Activated CD8-positive, alpha-beta memory T cell treated with anti-CD3 and anti-CD28 coated beads for 1 hour (primary cell): ENCODE measurements at regions not wholly inside any gene's neighbourhood (a gene's known extent, or its start where the extent isn't known, plus 50 kb on each side); places are given as distances from the start of the nearest gene placed in this dataset.

Experiments
- DNase-seq, 2 donors: peaks; one replicate each; pipeline ENCODE4 v3.0.0-alpha.2; 2020; ENCODE audit warnings: low read depth in 1 of 2; ENCODE audit errors: extremely low read depth in 1 of 2

GRCh38 chr10:44845361-44846175, 65.6 kb upstream of the TMEM72 start:
- no peak for DNase-seq

DNA sequence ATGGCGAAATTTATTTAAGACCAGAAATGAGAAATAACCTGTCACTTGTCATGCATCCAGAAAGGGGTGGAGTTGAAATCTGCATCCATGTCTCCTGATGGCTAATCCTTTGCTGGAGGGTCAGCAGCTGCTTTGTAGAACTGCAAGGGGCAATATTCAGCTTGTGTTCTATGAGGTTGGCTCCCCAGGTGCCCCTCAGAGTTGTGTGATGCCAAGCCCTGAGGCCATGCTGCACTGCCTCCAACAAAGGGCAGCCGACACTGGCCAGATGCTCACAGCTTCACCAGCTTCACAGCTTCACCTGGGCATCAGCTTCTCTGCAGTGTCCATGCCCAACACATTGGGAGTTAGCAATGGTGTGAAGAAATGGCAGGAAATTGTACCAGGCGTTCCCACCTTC, 64.0 kb upstream of the TMEM72 start:
- no peak for DNase-seq

DNA sequence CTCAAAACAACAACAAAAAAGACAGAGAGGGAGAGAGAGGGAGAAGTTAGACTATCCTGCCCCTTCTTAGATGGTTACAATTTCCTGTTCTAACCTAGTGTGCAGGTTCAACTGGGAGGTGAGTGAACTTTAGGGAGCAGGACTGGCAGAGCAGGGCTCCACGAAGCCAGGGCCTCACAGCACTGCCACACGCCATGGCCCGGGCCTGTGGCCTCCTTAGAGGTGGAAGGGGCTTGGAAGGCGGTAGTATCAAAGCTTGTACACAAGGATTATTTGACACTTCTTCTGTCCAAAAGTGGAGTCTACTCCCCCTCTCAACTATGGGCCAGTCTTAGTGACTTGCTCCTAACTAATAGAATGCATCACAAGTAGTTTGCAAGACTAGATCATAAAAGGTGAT, 62.9 kb upstream of the TMEM72 start:
- no peak for DNase-seq

- no peak for DNase-seq
Observed at GRCh38 chr10:44849936-44850335, 61.2 kb upstream of the TMEM72 start.

DNA sequence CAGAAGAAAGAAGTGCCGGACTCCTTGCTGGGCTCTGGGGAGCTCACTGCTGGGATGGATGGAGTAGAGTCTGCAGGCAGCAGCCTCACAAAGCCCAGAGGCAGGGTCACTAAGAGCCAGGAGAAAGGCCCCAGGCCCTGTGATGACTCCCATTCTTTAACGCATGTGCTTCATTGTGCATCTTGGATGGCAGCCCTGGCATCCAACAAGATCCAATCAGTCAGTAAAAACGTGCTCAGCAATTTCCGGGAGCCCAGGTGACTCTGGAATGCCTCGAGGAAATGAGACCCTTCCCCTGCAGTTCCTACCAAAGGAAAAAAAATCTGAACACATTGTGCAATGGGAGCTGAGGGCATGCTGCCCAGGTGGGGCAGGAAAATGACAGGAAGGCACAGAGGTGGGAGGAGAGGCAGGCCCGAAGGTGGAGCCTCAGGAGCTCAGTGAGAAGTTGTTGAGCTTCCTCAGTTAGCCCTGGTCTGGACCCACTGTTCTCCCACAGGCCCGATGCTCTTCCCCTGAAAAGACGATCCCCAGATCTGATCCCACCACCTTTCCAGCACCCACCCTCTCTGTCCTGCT, 60.7 kb upstream of the TMEM72 start:
- DNase-seq = no peak

- DNase-seq = no peak
Observed at GRCh38 chr10:44851413-44851812, 59.7 kb upstream of the TMEM72 start.

DNA sequence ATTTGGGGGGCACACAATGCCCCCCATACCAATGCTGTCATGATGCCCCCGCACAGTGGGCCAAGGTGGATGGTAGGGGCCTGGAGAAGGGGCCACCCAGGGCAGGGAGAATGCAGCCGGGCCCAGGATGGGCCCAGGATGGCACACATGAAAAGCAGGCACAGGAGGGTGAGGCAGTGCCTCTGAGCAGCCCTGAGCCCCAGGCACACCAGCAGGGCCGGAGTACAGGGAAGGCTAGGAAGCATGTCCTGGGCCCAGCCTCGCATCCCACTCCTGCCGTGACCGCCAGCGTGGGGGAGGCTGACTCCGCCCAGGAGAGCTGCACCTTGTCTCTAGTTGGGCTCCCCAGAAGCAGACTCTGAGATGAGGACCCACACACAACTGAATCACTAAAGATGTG, 59.3 kb upstream of the TMEM72 start:
- no peak for DNase-seq

- no peak for DNase-seq
Observed at GRCh38 chr10:44853148-44853734, 57.9 kb upstream of the TMEM72 start.

DNA sequence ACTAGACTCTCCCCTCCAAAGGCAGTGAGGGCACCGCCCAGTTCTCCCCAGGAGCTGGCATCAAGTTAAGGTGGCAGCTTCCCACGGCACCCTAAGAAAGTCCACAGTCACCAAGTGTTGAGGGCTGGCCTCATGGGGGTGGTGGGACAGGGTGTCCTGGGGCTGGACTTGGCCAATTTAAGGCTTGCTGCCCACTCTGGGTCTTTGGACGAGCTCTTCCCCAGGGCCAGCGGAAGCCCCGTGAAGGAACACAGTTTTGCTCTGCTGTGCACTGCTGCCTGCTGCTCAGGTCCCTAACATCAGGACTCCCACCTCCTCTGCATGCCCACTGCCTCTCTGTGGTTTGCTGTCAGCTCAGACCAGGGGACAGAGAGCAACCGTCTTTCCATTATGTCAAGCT, 57.3 kb upstream of the TMEM72 start:
- DNase-seq = no peak

GRCh38 chr10:44854693-44855350, 56.3 kb upstream of the TMEM72 start:
- no peak for DNase-seq

- no peak for DNase-seq
Observed at GRCh38 chr10:44856696-44857095, 54.4 kb upstream of the TMEM72 start.

GRCh38 chr10:44857363-44858016, 53.6 kb upstream of the TMEM72 start:
- DNase-seq = peak in 1 of 2 donors; percentile 30

- no peak for DNase-seq
Observed at GRCh38 chr10:44858017-44858371, 53.1 kb upstream of the TMEM72 start.

GRCh38 chr10:44858988-44859387, 52.1 kb upstream of the TMEM72 start:
- DNase-seq = no peak

GRCh38 chr10:44859546-44860285, 51.4 kb upstream of the TMEM72 start:
- no peak for DNase-seq

GRCh38 chr10:44860811-44861736, 50.1 kb upstream of the TMEM72 start:
- DNase-seq = no peak
